Caki2 (cell line): ENCODE measurements at regions not wholly inside any gene's neighbourhood (a gene's known extent, or its start where the extent isn't known, plus 50 kb on each side); places are given as distances from the start of the nearest gene placed in this dataset.
A peak's percentile ranks its signal among the peaks of the same experiment; 100 is the strongest.

ENCODE experiments used
- DNase-seq: peaks from one replicate; pipeline ENCODE4 v3.0.0-alpha.2; 2015; ENCODE audit warnings: low read depth
- in situ Hi-C: cut with HindIII; loops from 2 replicates; pipeline ENCODE4 v1.10.0; 2016; ENCODE audit warnings: low sequenced_read_pairs, low pct_unique_long_range_greater_than_20kb, mixed read lengths

GRCh38 chr11:80872116-80872728 is 1431.4 kb upstream of the TENM4 start:
- in situ Hi-C loops: no loop called here
- no peak for DNase-seq

GRCh38 chr11:80868831-80869230 is 1428.0 kb upstream of the TENM4 start:
- no peak for DNase-seq
- in situ Hi-C loops: no loop called here

GRCh38 chr11:80862011-80862410 is 1421.2 kb upstream of the TENM4 start:
- no peak for DNase-seq
- in situ Hi-C loops: no loop called here

- in situ Hi-C loops: no loop called here
These were observed 1420.4 kb upstream of the TENM4 start for GRCh38 chr11:80861193-80861592.

GRCh38 chr11:80860632-80861031 is 1419.8 kb upstream of the TENM4 start:
- in situ Hi-C loops: no loop called here
- DNase-seq: no peak

More at GRCh38 chr11:80861193-80861592, 1420.4 kb upstream of the TENM4 start:
- no peak for DNase-seq

- peak; percentile 8 for DNase-seq
- in situ Hi-C loops: no loop called here
These were observed 1415.2 kb upstream of the TENM4 start for GRCh38 chr11:80856066-80856465.

- in situ Hi-C loops: no loop called here
- DNase-seq: no peak
These were observed 1414.6 kb upstream of the TENM4 start for GRCh38 chr11:80855426-80855825.

- in situ Hi-C loops: no loop called here
- DNase-seq: no peak
These were observed 1408.4 kb upstream of the TENM4 start for GRCh38 chr11:80849253-80849652.

GRCh38 chr11:80846979-80847378 is 1406.1 kb upstream of the TENM4 start:
- in situ Hi-C loops: no loop called here
- no peak for DNase-seq

- in situ Hi-C loops: no loop called here
These were observed 1405.6 kb upstream of the TENM4 start for GRCh38 chr11:80846442-80846841.

GRCh38 chr11:80844110-80844819 is 1403.4 kb upstream of the TENM4 start:
- in situ Hi-C loops: no loop called here

More at GRCh38 chr11:80846442-80846841, 1405.6 kb upstream of the TENM4 start:
- no peak for DNase-seq

GRCh38 chr11:80843266-80843974 is 1402.6 kb upstream of the TENM4 start:
- DNase-seq: no peak
- in situ Hi-C loops: no loop called here

More at GRCh38 chr11:80844110-80844819, 1403.4 kb upstream of the TENM4 start:
- no peak for DNase-seq

- no peak for DNase-seq
- in situ Hi-C loops: no loop called here
These were observed 1401.4 kb upstream of the TENM4 start for GRCh38 chr11:80842246-80842645.

- in situ Hi-C loops: no loop called here
- DNase-seq: no peak
These were observed 1400.8 kb upstream of the TENM4 start for GRCh38 chr11:80841675-80842074.

GRCh38 chr11:80838153-80838552 is 1397.3 kb upstream of the TENM4 start:
- in situ Hi-C loops: no loop called here

GRCh38 chr11:80837051-80837450 is 1396.2 kb upstream of the TENM4 start:
- in situ Hi-C loops: no loop called here
- DNase-seq: no peak

More at GRCh38 chr11:80838153-80838552, 1397.3 kb upstream of the TENM4 start:
- DNase-seq: no peak

- in situ Hi-C loops: no loop called here
- no peak for DNase-seq
These were observed 1390.5 kb upstream of the TENM4 start for GRCh38 chr11:80831374-80831773.

GRCh38 chr11:80827781-80828180 is 1387.0 kb upstream of the TENM4 start:
- DNase-seq: no peak
- in situ Hi-C loops: no loop called here

- in situ Hi-C loops: no loop called here
- DNase-seq: no peak
These were observed 1386.0 kb upstream of the TENM4 start for GRCh38 chr11:80826808-80827207.
